ENCODE measurements at regions not wholly inside any gene's neighbourhood (a gene's known extent, or its start where the extent isn't known, plus 50 kb on each side); places are given as distances from the start of the nearest gene placed in this dataset.
A peak's percentile ranks its signal among the peaks of the same experiment; 100 is the strongest.
"Not testable (repeated sequence)": the region's sequence is repeated elsewhere in the genome, so short reads cannot be mapped to it uniquely, and the experiment has no call there.

DNA sequence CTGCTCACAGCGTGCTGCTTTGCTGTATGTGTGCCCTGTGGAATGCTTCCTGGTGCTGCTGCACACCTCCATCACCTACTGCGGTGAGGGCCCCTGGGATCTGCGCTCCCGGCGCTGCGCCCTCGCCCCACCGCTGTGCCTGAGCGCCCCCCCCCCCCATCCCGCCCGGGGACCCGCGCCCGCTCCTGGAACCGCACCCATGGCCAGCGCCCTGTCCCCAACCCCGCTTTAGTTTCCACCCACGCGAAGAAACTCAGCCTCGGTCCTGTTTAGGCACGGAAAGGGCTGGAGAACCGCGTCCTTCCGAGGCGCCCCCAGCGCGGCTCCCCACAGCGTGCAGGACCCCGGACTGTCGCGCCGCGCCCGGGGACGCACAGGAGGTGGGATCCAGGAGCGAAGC, 265.5 kb downstream of the POTEB3 start:
- not testable (repeated sequence) for H3K27me3 Mint-ChIP-seq, H3K27ac Mint-ChIP-seq, H3K36me3 Mint-ChIP-seq, H3K4me1 Mint-ChIP-seq, H3K4me3 Mint-ChIP-seq, DNase-seq, H3K9me3 Mint-ChIP-seq

DNA sequence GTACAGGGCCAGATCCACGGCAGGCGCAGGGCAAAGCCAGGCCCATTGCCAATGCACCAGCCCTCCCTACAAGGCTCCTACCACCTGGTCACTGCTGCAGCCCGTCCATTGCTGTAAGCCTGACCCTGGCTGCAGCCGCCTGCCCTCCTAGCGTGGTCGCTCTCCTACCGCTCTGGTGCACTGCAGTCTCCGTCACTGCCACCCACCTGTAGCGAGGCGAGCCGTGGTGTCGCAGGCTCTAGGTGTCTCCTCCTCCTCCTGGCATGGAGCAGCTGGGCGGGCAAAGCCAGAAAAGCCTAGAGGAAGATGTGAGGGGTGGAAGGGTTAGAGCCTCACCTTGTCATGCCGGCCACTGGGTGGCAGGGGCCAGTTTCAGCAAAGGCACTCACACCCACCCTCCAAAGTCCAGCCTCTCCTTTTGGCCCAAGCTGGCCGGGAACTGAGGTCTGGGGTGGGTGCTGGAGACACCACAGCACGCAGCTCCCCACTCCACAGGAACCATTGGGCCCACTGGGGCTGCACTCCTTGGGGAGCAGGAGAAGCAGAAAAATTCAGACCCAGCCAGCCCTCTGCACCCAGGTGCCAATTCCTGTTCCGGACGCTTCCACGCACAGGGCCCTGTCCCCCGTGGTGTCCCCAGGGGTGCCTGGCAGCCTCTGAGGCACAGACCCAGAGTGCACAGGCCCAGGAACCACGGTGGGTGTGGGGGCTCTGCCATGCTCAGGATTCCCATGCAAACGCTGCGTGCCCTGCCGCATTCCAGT, 285.3 kb upstream of the POTEB2 start:
- DNase-seq, H3K4me1 Mint-ChIP-seq, H3K36me3 Mint-ChIP-seq, H3K27me3 Mint-ChIP-seq, H3K27ac Mint-ChIP-seq, H3K4me3 Mint-ChIP-seq, H3K9me3 Mint-ChIP-seq: not testable (repeated sequence)

DNA sequence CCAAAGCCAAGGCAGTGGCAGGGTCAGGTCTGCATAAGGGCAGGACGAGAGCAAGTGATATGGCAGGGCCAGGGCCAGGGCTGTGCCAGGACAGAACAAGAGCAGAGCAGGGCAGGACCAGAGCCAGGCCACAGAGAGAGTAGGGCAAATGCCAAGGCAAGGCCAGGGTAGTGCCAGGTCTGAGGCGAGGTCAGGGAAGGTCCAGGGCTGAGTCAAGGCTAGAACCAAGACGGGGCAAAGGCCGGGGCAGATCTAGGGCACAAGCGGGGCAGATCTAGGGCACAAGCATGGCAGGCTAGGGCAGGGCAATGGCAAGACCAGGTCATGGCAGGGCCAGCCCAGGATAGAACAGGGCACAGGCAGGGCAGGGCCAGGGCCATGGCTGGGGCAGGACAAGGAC, 282.0 kb upstream of the POTEB2 start:
- not testable (repeated sequence) for H3K36me3 Mint-ChIP-seq, H3K27ac Mint-ChIP-seq, H3K27me3 Mint-ChIP-seq, H3K4me1 Mint-ChIP-seq, DNase-seq, H3K4me3 Mint-ChIP-seq, H3K9me3 Mint-ChIP-seq

DNA sequence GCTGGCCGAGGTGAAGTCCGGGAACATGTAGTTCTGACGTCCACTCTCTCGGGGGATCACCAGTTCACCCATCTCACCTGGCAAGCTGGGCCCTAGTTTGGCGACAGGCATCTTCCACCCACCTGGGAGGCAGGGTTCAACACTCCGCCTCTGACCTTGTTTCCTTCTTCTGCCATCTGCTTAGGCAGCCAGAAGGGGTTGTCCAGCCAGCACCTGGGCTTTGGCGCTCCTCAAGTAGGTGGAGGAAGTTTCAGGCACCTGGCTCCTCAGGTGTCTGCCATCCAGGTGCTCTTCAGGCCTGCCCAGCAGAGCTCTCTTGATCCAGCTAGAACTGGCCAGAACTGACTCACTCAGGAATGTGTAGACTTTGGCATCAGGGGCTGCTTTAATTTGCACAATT, 267.8 kb upstream of the POTEB2 start:
- not testable (repeated sequence) for H3K36me3 Mint-ChIP-seq, H3K27me3 Mint-ChIP-seq, DNase-seq, H3K9me3 Mint-ChIP-seq, H3K4me3 Mint-ChIP-seq, H3K4me1 Mint-ChIP-seq, H3K27ac Mint-ChIP-seq

DNA sequence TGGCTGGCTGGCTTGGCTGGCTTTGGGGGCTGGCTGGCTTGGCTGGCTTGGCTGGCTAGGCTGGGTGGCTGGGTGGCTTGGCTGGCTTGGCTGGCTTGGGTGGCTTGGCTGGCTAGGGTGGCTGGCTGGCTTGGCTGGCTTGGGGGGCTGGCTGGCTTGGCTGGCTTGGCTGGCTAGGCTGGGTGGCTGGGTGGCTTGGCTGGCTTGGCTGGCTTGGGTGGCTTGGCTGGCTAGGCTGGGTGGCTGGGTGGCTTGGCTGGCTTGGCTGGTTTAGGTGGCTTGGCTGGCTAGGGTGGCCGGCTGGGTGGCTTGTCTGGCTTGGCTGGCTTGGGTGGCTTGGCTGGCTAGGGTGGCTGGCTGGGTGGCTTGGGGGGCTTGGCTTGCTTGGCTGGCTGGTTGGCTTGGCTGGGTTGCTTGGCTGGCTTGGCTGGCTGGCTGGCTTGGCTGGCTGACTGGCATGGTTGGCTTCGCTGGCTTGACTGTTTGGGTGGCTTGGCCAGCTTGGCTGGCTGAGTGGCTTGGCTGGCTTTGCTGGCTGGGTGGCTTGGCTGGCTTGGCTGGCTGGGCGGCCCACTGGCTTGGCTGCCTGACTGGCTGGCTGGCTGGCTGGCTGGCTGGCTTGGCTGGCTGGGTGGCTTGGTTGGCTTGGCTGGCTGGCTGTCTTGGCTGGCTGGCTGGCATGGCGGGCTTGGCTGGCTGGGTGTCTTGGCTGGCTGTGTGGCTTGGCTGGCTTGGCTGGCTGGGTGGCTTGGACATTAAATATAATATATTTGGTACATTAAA, 246.3 kb upstream of the POTEB2 start:
- not testable (repeated sequence) for H3K36me3 Mint-ChIP-seq, H3K27me3 Mint-ChIP-seq, H3K27ac Mint-ChIP-seq, H3K9me3 Mint-ChIP-seq, H3K4me1 Mint-ChIP-seq, H3K4me3 Mint-ChIP-seq, DNase-seq

DNA sequence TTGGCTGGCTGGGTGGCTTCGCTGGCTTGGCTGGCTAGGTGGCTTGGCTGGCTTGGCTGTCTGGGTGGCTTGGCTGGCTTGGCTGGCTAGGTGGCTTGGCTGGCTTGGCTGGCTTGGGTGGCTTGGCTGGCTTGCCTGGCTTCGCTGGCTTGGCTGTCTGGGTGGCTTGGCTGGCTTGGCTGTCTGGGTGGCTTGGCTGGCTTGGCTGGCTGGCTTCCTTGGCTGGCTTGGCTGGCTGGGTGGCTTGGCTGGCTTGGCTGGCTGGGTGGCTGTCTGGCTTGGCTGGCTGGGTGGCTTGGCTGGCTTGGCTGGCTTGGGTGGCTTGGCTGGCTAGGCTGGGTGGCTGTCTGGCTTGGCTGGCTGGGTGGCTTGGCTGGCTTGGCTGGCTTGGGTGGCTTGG, 245.7 kb upstream of the POTEB2 start:
- H3K36me3 Mint-ChIP-seq, H3K27me3 Mint-ChIP-seq, H3K27ac Mint-ChIP-seq, H3K4me3 Mint-ChIP-seq, H3K9me3 Mint-ChIP-seq, DNase-seq, H3K4me1 Mint-ChIP-seq: not testable (repeated sequence)

DNA sequence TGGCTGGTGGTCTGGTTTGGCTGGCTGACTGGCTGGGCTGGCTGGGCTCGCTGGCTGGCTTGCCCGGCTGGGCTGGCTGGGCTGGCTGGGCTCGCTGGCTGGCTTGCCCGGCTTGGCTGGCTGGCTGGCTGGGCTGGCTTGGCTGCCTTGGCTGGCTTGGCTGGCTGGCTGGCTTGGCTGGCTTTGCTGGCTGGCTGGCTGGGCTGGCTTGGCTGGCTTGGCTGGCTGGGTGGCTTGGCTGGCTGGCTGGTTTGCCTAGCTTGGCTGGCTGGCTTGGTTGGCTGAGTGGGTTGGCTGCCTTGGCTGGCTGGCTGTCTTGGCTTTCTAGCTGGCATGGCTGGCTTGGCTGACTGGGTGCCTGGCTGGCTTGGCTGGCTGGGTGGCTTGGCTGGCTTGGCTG, 245.1 kb upstream of the POTEB2 start:
- not testable (repeated sequence) for DNase-seq, H3K36me3 Mint-ChIP-seq, H3K4me3 Mint-ChIP-seq, H3K9me3 Mint-ChIP-seq, H3K4me1 Mint-ChIP-seq, H3K27me3 Mint-ChIP-seq, H3K27ac Mint-ChIP-seq

DNA sequence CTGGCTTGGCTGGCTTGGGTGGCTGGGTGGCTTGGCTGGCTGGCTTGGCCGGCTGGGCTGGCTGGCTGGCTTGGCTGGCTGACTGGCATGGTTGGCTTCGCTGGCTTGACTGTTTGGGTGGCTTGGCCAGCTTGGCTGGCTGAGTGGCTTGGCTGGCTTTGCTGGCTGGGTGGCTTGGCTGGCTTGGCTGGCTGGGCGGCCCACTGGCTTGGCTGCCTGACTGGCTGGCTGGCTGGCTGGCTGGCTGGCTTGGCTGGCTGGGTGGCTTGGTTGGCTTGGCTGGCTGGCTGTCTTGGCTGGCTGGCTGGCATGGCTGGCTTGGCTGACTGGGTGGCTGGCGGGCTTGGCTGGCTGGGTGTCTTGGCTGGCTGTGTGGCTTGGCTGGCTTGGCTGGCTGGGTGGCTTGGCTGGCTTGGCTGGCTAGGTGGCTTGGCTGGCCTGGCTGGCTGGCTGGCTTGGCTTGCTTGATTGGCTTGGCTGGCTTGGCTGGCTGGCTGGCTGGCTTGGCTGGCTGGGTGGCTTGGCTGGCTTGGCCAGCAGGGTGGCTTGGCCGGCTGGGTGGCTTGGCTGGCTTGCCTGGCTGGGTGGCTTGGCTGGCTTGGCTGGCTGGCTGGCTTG, 244.2 kb upstream of the POTEB2 start:
- H3K36me3 Mint-ChIP-seq, H3K27ac Mint-ChIP-seq, H3K4me3 Mint-ChIP-seq, H3K27me3 Mint-ChIP-seq, H3K9me3 Mint-ChIP-seq, H3K4me1 Mint-ChIP-seq: not testable (repeated sequence)
- DNase-seq: peak; percentile 12

DNA sequence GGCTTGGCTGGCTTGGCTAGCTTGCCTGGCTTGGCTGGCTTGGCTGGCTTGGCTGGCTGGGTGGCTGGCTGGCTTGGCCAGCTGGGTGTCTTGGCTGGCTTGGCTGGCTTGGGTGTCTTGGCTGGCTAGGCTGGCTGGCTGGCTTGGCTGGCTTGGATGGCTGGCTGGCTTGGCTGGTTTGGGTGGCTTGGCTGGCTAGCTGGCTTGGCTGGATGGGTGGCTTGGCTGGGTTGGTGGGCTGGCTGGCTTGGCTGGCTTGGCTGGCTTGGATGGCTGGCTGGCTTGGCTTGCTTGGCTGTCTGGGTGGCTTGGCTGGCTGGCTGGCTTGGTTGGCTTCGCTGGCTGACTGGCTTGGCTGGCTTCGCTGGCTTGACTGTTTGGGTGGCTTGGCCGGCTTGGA, 242.3 kb upstream of the POTEB2 start:
- not testable (repeated sequence) for H3K4me1 Mint-ChIP-seq, H3K27me3 Mint-ChIP-seq, DNase-seq, H3K36me3 Mint-ChIP-seq, H3K27ac Mint-ChIP-seq, H3K4me3 Mint-ChIP-seq, H3K9me3 Mint-ChIP-seq

DNA sequence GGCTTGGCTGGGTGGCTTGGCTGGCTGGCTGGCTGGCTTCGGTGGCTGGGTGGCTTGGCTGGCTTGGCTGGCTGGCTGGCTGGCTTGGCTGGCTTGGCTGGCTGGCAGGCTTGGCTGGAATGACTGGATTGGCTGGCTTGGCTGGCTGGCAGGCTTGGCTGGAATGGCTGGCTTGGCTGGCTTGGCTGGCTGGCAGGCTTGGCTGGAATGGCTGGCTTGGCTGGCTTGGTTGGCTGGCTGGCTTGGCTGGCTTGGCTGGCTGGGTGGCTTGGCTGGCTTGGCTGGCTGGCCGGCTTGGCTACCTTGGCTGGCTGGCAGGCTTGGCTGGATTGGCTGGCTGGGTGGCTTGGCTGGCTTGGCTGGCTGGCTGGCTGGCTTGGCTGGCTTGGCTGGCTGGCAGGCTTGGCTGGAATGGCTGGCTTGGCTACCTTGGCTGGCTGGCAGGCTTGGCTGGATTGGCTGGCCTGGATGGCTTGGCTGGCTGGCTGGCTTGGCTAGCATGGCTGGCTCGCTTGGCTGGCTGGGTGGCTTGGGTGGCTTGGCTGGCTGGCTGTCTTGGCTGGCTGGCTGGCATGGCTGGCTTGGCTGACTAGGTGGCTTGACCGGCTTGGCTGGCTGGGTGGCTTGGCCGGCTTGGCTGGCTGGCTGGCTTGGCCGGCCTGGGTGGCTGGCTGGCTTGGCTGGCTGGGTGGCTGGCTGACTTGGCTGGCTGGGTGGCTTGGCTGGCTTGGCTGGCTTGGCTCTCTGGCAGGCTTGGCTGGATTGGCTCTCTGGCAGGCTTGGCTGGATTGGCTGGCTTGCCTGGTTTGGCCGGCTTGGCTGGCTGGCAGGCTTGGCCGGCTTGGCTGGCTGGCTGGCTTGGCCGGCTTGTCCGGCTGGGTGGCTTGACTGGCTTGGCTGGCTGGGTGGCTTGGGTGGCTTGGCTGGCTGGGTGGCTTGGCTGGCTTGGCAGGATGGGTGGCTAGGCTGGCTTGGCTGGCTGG, 241.6 kb upstream of the POTEB2 start:
- not testable (repeated sequence) for H3K4me1 Mint-ChIP-seq, H3K4me3 Mint-ChIP-seq, H3K27ac Mint-ChIP-seq, DNase-seq, H3K36me3 Mint-ChIP-seq, H3K9me3 Mint-ChIP-seq, H3K27me3 Mint-ChIP-seq

DNA sequence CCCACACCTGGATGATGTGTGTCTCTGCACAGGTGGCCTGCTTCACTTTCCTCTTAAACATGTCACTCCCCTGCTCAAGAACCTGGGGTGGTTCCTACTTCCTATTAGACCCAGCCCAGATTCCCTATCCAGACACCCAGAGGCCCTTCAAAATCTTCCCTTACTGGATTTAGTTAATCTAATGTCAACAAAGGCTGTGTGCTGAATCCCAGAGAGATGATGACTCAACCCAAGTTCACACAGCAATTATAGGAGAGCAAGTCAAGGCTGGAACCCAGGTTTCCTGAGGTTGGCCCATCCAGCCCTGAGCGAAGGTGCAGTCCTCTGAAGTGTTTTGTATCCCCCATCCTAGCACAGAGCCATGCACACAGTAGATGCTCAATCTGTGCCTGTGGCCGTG, 230.5 kb upstream of the POTEB2 start:
- H3K36me3 Mint-ChIP-seq, H3K9me3 Mint-ChIP-seq, H3K27ac Mint-ChIP-seq, H3K4me3 Mint-ChIP-seq, H3K27me3 Mint-ChIP-seq, DNase-seq, H3K4me1 Mint-ChIP-seq: not testable (repeated sequence)

DNA sequence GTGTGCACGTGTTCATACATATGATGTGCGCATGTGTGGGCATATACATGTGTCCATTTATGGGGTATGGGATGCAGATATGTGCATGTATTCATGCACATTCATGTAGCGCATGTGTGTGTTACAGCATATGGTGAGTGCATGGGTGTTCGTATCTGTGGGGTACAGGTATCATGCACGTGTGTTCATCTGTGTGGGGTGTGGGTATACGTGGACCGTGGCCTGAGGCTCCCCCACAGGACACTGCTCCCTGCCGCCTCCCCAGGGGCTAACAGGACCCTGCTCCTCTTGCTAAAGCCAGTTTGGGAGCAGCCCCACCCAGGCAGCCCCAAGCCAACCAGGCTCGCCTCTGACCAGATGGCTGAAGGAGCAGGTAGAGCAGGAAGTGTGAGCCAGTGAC, 213.4 kb upstream of the POTEB2 start:
- H3K27ac Mint-ChIP-seq, DNase-seq, H3K9me3 Mint-ChIP-seq, H3K4me3 Mint-ChIP-seq, H3K36me3 Mint-ChIP-seq, H3K4me1 Mint-ChIP-seq, H3K27me3 Mint-ChIP-seq: not testable (repeated sequence)

DNA sequence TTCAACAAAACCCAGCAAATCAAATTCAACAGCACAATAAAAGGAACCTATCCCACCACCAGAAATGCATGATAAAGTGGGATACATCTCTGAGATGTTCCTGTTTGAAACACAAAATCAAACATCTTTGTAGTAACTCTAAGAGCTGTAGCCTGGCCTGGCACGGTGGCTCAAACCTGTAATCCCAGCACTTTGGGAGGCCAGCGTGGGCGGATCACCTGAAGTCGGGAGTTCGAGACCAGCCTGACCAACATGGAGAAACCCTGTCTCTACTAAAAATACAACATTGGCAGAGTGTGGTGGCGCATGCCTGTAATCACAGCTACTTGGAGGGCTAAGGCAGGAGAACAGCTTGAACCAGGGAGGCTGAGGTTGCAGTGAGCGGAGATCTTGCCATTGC, 202.8 kb upstream of the POTEB2 start:
- H3K36me3 Mint-ChIP-seq, DNase-seq, H3K27ac Mint-ChIP-seq, H3K4me3 Mint-ChIP-seq, H3K27me3 Mint-ChIP-seq, H3K9me3 Mint-ChIP-seq, H3K4me1 Mint-ChIP-seq: not testable (repeated sequence)

DNA sequence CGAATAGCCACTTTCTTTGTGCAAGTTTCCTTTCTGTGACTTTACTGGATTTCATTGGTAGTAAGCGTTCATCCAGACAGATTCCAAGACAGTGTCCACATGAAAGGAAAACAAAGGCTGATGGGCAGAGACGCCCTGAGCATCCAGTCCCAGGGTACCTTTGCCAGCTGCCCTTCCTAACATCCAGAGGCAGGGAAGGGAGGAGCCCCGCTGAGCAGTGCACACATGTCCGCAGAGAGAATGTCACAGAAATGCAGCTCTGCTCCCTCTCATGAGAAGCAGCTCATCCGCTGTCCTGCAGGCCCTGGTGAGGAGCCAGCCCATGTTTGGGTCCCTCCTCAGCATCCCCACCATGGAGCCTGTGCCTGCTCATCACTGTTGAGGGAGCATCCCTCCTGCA, 197.4 kb upstream of the POTEB2 start:
- not testable (repeated sequence) for H3K27me3 Mint-ChIP-seq, DNase-seq, H3K27ac Mint-ChIP-seq, H3K36me3 Mint-ChIP-seq, H3K4me1 Mint-ChIP-seq, H3K9me3 Mint-ChIP-seq, H3K4me3 Mint-ChIP-seq

DNA sequence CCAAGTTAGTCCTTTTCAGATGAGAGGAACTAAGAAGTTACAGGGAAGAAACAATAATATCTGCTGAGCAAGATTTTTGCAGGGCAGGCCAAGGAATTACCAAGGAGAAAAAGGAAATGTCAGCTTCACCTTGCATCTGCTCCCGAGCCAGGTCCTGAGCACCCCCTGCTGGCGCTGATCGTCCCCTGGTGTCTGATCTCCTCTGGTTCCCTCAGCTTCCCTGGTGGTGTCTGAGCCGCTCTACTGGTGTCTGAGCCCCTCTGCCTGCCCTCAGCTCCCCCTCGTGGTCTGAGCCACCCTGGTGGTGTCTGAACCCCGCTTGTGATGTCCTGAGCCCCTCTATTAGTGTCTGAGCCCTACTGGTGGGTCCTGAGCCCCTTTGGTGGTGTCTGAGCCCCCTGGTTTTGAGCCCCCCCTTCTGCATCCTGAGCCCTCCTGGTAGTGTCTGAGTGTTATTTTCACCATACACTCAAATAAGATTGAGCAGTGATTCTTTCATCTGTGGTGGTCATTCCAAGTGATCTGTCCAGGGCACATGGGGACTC, 196.6 kb upstream of the POTEB2 start:
- not testable (repeated sequence) for H3K4me3 Mint-ChIP-seq, H3K36me3 Mint-ChIP-seq, H3K4me1 Mint-ChIP-seq, H3K27me3 Mint-ChIP-seq, DNase-seq, H3K9me3 Mint-ChIP-seq, H3K27ac Mint-ChIP-seq
